ENCODE measurements at regions not wholly inside any gene's neighbourhood (a gene's known extent, or its start where the extent isn't known, plus 50 kb on each side); places are given as distances from the start of the nearest gene placed in this dataset.

GRCh38 chr13:73715114-73715910 lies 418.9 kb downstream of the KLF12 start:
- DNase-seq, result no peak

GRCh38 chr13:73714522-73714921 lies 419.7 kb downstream of the KLF12 start:
- DNase-seq, result no peak

- DNase-seq, result peak; percentile 66
These were observed 425.7 kb downstream of the KLF12 start for GRCh38 chr13:73708393-73708985.

GRCh38 chr13:73704587-73704986 lies 429.6 kb downstream of the KLF12 start:
- no peak for DNase-seq

GRCh38 chr13:73703606-73704005 lies 430.6 kb downstream of the KLF12 start:
- no peak for DNase-seq

- no peak for DNase-seq
These were observed 431.7 kb downstream of the KLF12 start for GRCh38 chr13:73702419-73703071.

- no peak for DNase-seq
These were observed 433.0 kb downstream of the KLF12 start for GRCh38 chr13:73701160-73701559.

GRCh38 chr13:73698859-73699258 lies 435.3 kb downstream of the KLF12 start:
- DNase-seq, result no peak

- no peak for DNase-seq
These were observed 437.0 kb downstream of the KLF12 start for GRCh38 chr13:73697166-73697565.

GRCh38 chr13:73696713-73697112 lies 437.5 kb downstream of the KLF12 start:
- no peak for DNase-seq

GRCh38 chr13:73696271-73696670 lies 437.9 kb downstream of the KLF12 start:
- no peak for DNase-seq

- no peak for DNase-seq
These were observed 438.9 kb downstream of the KLF12 start for GRCh38 chr13:73695325-73695724.

- no peak for DNase-seq
These were observed 441.0 kb downstream of the KLF12 start for GRCh38 chr13:73693215-73693614.

- DNase-seq, result no peak
These were observed 442.3 kb downstream of the KLF12 start for GRCh38 chr13:73691891-73692290.

GRCh38 chr13:73687929-73688328 lies 446.3 kb downstream of the KLF12 start:
- DNase-seq, result no peak

- DNase-seq, result no peak
These were observed 447.1 kb downstream of the KLF12 start for GRCh38 chr13:73687087-73687486.

GRCh38 chr13:73684750-73685149 lies 449.5 kb downstream of the KLF12 start:
- no peak for DNase-seq

GRCh38 chr13:73684286-73684685 lies 449.9 kb downstream of the KLF12 start:
- no peak for DNase-seq

- DNase-seq, result no peak
These were observed 450.5 kb downstream of the KLF12 start for GRCh38 chr13:73683746-73684145.

GRCh38 chr13:73681779-73682178 lies 452.4 kb downstream of the KLF12 start:
- DNase-seq, result no peak

GRCh38 chr13:73681015-73681414 lies 453.2 kb downstream of the KLF12 start:
- DNase-seq, result no peak

- DNase-seq, result no peak
These were observed 457.1 kb downstream of the KLF12 start for GRCh38 chr13:73677048-73677601.

- no peak for DNase-seq
These were observed 457.6 kb downstream of the KLF12 start for GRCh38 chr13:73676550-73677047.

All from muscle of arm (tissue), 1 donor.